HL-60/S4 treated with retinoic acid at 250 ng/mL for 4 days and 3 days (cell line): ENCODE measurements at regions not wholly inside any gene's neighbourhood (a gene's known extent, or its start where the extent isn't known, plus 50 kb on each side); places are given as distances from the start of the nearest gene placed in this dataset.
"Not testable (repeated sequence)": the region's sequence is repeated elsewhere in the genome, so short reads cannot be mapped to it uniquely, and the experiment has no call there.

ENCODE experiments used
- in situ Hi-C: fragments of 300-500 bp; cut with MboI; formaldehyde crosslinking; loops from 2 replicates; pipeline ENCODE4 v1.7.0; 2022; ENCODE audit warnings: low sequenced_read_pairs

GRCh38 chr12:125540580-125541204 lies 475.5 kb downstream of the AACS start:
- in situ Hi-C loops = no loop called here

- in situ Hi-C loops = no loop called here
These were observed 479.7 kb downstream of the AACS start for GRCh38 chr12:125544960-125545359.

GRCh38 chr12:125549171-125549570 lies 483.9 kb downstream of the AACS start:
- in situ Hi-C loops = no loop called here

- in situ Hi-C loops = no loop called here
These were observed 484.6 kb downstream of the AACS start for GRCh38 chr12:125549836-125550235.

- in situ Hi-C loops = no loop called here
These were observed 487.1 kb downstream of the AACS start for GRCh38 chr12:125552295-125552694.

- in situ Hi-C loops = not testable (repeated sequence)
These were observed 495.8 kb downstream of the AACS start for GRCh38 chr12:125561008-125561407.

- in situ Hi-C loops = no loop called here
These were observed 499.5 kb downstream of the AACS start for GRCh38 chr12:125564753-125565152.

- in situ Hi-C loops = no loop called here
These were observed 502.3 kb downstream of the AACS start for GRCh38 chr12:125567581-125567980.

GRCh38 chr12:125568306-125568705 lies 503.1 kb downstream of the AACS start:
- in situ Hi-C loops = no loop called here

- in situ Hi-C loops = no loop called here
These were observed 508.0 kb downstream of the AACS start for GRCh38 chr12:125573271-125573670.

- in situ Hi-C loops = no loop called here
These were observed 512.1 kb downstream of the AACS start for GRCh38 chr12:125577334-125577733.

GRCh38 chr12:125579916-125580315 lies 514.7 kb downstream of the AACS start:
- in situ Hi-C loops = no loop called here

- in situ Hi-C loops = no loop called here
These were observed 517.8 kb downstream of the AACS start for GRCh38 chr12:125583071-125583470.

GRCh38 chr12:125586441-125586840 lies 521.2 kb downstream of the AACS start:
- in situ Hi-C loops = no loop called here

GRCh38 chr12:125593269-125593668 lies 528.0 kb downstream of the AACS start:
- in situ Hi-C loops = no loop called here

GRCh38 chr12:125604976-125605375 lies 539.7 kb downstream of the AACS start:
- in situ Hi-C loops = no loop called here

GRCh38 chr12:125606312-125606711 lies 541.1 kb downstream of the AACS start:
- in situ Hi-C loops = no loop called here

GRCh38 chr12:125610292-125610691 lies 545.1 kb downstream of the AACS start:
- in situ Hi-C loops = no loop called here

- in situ Hi-C loops = no loop called here
These were observed 545.7 kb downstream of the AACS start for GRCh38 chr12:125610971-125611370.

- in situ Hi-C loops = no loop called here
These were observed 548.8 kb downstream of the AACS start for GRCh38 chr12:125614058-125614457.

GRCh38 chr12:125619723-125620122 lies 554.5 kb downstream of the AACS start:
- in situ Hi-C loops = no loop called here

GRCh38 chr12:125633686-125634085 lies 568.5 kb downstream of the AACS start:
- in situ Hi-C loops = no loop called here

GRCh38 chr12:125634813-125635212 lies 569.6 kb downstream of the AACS start:
- in situ Hi-C loops = no loop called here
